ENCODE measurements at regions not wholly inside any gene's neighbourhood (a gene's known extent, or its start where the extent isn't known, plus 50 kb on each side); places are given as distances from the start of the nearest gene placed in this dataset.

DNA sequence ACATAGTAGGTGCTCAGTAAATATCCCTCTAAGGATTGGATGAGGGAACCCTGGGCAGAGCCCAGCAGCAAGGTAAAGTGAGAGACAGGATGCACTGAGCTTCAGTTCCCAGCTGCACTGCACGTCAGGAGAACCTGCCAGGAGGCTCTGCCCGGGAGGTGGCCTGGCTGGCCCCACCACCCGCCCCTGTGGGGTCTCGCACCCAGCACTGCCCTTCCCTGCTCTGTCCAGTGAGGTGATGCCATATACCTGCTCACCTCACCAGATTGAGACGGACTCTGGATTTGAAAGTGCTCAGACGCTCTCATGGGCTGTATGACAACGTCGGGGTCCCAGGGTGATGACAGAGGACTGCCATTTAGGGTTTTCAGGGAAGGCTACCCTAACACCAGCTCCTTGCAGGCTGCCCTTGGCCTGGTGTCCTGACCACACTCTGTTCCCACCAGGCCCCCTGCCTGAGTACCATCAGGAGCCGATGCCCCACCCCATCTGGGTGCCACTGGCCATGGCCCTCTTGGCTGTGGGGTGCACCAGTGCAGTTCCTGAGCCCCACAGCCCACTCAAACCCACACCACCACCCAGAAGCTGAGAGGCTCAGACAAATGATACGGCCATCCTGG lies 61.7 kb upstream of the FGF3 start:
- WGBS (ENCODE audit: insufficient coverage) = 78% methylated on average over 10 of the region's 10 CpGs
- POLR2A ChIA-PET = no interaction called here
- no peak for ATAC-seq (replicated peaks in 1 of 4)
- H3K4me3 ChIP-seq (ENCODE audit: control insufficient read depth in 1 of 2, extremely low read depth in 1 of 2, low read length in 1 of 2) = no peak overlapping the region
- Mint-ChIP-seq H3K4me1 (no peaks in the 10 kb centered on the region), H3K36me3 (no peaks in the 10 kb centered on the region), H3K27me3 (peaks cover 11 to 17% of the 10 kb centered on the region in 2 donors), H3K9me3 (no peaks in the 10 kb centered on the region), H3K4me3 (no peak overlapping the region), H3K27ac (no peak overlapping the region)
- H3K27ac ChIP-seq (ENCODE audit: low read length) = no peak overlapping the region
- no peaks in the 10 kb centered on the region for H3K36me3 ChIP-seq (ENCODE audit: control insufficient read depth in 2 of 2, extremely low read depth in 1 of 2, insufficient read depth in 1 of 2, low read length in 1 of 2)
- H3K9me3 ChIP-seq = no peaks in the 10 kb centered on the region
- H3K4me1 ChIP-seq (ENCODE audit: control insufficient read depth in 1 of 2, extremely low read depth in 1 of 2, insufficient read depth in 2 of 2, low read length in 2 of 2) = no peaks in the 10 kb centered on the region
- CTCF ChIA-PET = no interaction called here
- DNase-seq = no peak
- peaks cover 0 to 47% of the 10 kb centered on the region in 2 experiments for H3K27me3 ChIP-seq (replicated peaks in 1 of 2; ENCODE audit: control insufficient read depth in 2 of 2, extremely low read depth in 1 of 2, insufficient read depth in 2 of 2, low read length in 1 of 2)

DNA sequence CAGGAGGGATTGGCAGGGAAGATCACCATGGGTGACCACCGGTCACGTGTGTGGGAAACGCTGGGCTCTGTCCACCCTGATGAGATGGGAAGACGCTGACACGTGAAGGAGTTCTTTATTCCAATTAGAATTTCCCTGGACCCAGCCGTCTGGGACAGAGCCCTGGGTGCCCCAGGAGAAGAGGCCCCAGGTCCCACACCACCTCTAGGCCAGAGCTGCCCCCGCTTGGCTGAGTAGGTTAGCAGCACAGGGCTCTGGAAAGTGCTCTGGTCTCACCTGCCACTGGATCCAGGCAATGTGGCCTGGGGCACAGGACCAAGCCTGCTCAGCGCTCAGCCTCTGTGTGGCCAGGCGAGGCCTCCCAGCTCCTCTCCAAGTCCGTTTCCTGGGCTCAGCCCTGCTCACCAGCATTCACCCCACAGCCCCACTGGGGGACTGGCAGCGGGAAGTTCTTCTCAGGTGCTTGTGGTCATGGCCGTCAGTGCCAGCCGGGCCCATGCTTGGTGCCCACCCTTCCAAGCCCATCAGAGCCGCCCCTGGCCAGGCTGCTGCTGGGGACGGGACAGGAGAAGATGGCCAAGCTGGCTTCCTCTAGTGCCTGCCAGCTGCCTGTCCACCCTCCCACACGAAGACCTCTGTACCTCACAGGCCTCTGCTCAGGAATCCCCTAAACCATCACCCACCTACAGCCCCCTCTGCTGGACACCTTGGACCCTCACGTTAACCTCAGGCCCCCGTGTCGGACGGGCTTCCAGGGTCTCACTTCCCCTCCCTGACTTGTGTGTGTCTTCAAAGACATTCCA lies 62.5 kb upstream of the FGF3 start:
- POLR2A ChIA-PET = no interaction called here
- WGBS (ENCODE audit: insufficient coverage) = 74% methylated on average over 20 of the region's 20 CpGs
- Mint-ChIP-seq H3K9me3 (no peaks in the 10 kb centered on the region), H3K27ac (no peak overlapping the region), H3K36me3 (no peaks in the 10 kb centered on the region), H3K4me3 (no peak overlapping the region), H3K27me3 (peaks cover 7 to 16% of the 10 kb centered on the region in 2 donors), H3K4me1 (no peaks in the 10 kb centered on the region)
- no peak for DNase-seq
- Histone ChIP-seq H3K9me3 (no peaks in the 10 kb centered on the region), H3K36me3 (ENCODE audit: control insufficient read depth in 2 of 2, extremely low read depth in 1 of 2, insufficient read depth in 1 of 2, low read length in 1 of 2) (no peaks in the 10 kb centered on the region), H3K4me1 (ENCODE audit: control insufficient read depth in 1 of 2, extremely low read depth in 1 of 2, insufficient read depth in 2 of 2, low read length in 2 of 2) (no peaks in the 10 kb centered on the region), H3K27ac (ENCODE audit: low read length) (no peak overlapping the region), H3K27me3 (replicated peaks in 1 of 2; ENCODE audit: control insufficient read depth in 2 of 2, extremely low read depth in 1 of 2, insufficient read depth in 2 of 2, low read length in 1 of 2) (peaks cover 0 to 48% of the 10 kb centered on the region in 2 experiments), H3K4me3 (ENCODE audit: control insufficient read depth in 1 of 2, extremely low read depth in 1 of 2, low read length in 1 of 2) (no peak overlapping the region)
- ATAC-seq (replicated peaks in 1 of 4) = peak in 1 of 4 experiments; percentile 6
- CTCF ChIA-PET = no interaction called here

DNA sequence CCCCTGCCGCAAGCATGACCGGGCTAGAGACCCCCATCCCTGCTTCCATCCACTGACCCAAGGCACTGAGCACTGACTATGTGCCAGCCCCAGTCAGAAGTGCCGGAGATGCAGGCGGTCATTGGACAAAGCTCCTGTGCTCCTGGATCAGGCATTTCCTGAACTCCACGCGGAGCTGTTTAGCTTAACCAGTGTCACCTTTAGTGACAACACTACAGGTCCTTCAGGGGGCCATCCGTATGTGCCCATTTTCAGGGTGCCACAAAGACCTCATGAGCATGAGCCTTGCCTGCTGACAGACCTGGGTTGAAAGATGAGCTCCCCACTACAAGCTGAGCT lies 63.0 kb upstream of the FGF3 start:
- ChIA-PET CTCF (no interaction called here), POLR2A (no interaction called here)
- no peak overlapping the region for H3K27ac ChIP-seq (ENCODE audit: low read length)
- peaks cover 0 to 48% of the 10 kb centered on the region in 2 experiments for H3K27me3 ChIP-seq (replicated peaks in 1 of 2; ENCODE audit: control insufficient read depth in 2 of 2, extremely low read depth in 1 of 2, insufficient read depth in 2 of 2, low read length in 1 of 2)
- H3K4me3 ChIP-seq (ENCODE audit: control insufficient read depth in 1 of 2, extremely low read depth in 1 of 2, low read length in 1 of 2) = no peak overlapping the region
- H3K4me1 Mint-ChIP-seq = no peaks in the 10 kb centered on the region
- no peaks in the 10 kb centered on the region for H3K4me1 ChIP-seq (ENCODE audit: control insufficient read depth in 1 of 2, extremely low read depth in 1 of 2, insufficient read depth in 2 of 2, low read length in 2 of 2)
- 89% methylated on average over 7 of the region's 7 CpGs for WGBS (ENCODE audit: insufficient coverage)
- ATAC-seq (replicated peaks in 1 of 4) = no peak
- H3K27me3 Mint-ChIP-seq = peaks cover 7 to 16% of the 10 kb centered on the region in 2 donors
- no peaks in the 10 kb centered on the region for H3K36me3 ChIP-seq (ENCODE audit: control insufficient read depth in 2 of 2, extremely low read depth in 1 of 2, insufficient read depth in 1 of 2, low read length in 1 of 2)
- no peak for DNase-seq
- no peak overlapping the region for H3K4me3 Mint-ChIP-seq
- H3K36me3 Mint-ChIP-seq = no peaks in the 10 kb centered on the region
- no peaks in the 10 kb centered on the region for H3K9me3 ChIP-seq
- H3K9me3 Mint-ChIP-seq = no peaks in the 10 kb centered on the region
- H3K27ac Mint-ChIP-seq = no peak overlapping the region

DNA sequence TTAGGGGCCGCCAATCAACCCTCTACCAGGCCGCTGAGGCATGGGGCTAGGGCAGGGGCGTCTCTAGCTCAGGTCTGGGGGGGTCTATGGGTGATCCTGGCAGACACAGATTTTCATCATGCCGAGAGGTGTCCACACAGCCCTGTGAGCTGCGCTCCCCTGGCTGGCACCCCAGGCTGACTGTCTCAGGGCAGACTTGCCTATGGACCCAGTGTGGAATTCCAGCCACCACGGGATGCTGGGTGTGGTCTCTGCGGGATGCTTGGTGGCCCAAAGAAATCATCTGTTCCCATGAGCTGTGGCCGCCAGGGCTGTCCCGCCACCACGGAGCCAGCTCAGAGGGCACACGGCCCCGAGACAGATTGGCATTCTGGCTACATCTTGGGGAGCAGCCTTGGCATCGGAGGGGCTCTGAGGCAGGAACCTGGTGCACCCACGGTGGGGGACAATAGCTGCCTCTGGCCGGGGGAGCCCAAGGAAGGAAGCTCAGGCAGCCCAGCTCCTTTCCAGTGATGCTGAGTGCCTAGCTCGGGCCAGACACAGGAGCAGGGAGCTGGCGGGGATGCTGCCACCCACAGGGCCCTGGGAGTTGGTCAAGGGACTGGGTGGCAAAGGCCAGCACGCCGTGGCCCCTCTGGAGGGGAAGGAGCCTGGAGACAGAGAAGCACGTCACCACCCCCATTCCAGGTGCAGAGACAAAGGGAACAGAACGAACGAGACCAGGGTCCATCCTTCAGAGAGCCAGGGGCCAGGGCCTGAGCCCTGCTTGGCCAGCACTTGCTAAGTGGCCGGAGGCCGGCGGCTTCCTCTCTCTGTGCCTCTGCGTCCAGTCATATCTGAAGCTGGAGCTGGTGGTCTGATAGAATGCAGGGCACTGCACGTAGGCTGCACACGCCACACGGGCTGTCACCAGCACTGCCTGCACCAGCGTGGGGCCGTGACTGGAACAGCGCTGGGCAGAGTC lies 64.4 kb upstream of the FGF3 start:
- ChIA-PET CTCF (no interaction called here), POLR2A (no interaction called here)

DNA sequence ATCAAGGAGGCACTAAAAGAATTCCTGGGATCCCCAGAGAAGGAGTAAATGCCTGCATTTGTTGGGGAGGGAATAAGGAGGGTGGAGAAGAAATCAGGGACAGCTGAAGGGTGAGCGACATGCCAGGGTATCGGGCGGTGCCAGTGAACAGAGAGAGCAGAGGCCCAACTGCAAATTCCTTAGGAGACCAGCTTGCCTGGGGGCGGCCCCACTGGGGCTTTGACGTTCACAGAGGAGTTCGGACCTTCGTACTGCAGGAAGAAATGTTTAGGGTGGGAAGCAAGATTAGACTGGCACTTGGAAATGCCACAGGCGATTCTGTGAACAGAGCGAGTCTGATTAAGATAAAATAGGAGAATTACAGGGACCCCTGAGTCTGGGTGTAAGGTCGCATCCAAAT lies 65.1 kb upstream of the FGF3 start:
- DNase-seq (no peak), ATAC-seq (replicated peaks in 1 of 4) (no peak)
- peaks cover 4 to 15% of the 10 kb centered on the region in 2 donors for H3K27me3 Mint-ChIP-seq
- no peaks in the 10 kb centered on the region for H3K36me3 ChIP-seq (ENCODE audit: control insufficient read depth in 2 of 2, extremely low read depth in 1 of 2, insufficient read depth in 1 of 2, low read length in 1 of 2)
- H3K9me3 Mint-ChIP-seq = no peaks in the 10 kb centered on the region
- peaks cover 0 to 55% of the 10 kb centered on the region in 2 experiments for H3K27me3 ChIP-seq (replicated peaks in 1 of 2; ENCODE audit: control insufficient read depth in 2 of 2, extremely low read depth in 1 of 2, insufficient read depth in 2 of 2, low read length in 1 of 2)
- no peak overlapping the region for H3K4me3 Mint-ChIP-seq
- H3K4me1 Mint-ChIP-seq = peaks cover 0 to 7% (median 2%) of the 10 kb centered on the region in 3 donors
- peaks cover 0 to 4% of the 10 kb centered on the region in 2 experiments for H3K4me1 ChIP-seq (ENCODE audit: control insufficient read depth in 1 of 2, extremely low read depth in 1 of 2, insufficient read depth in 2 of 2, low read length in 2 of 2)
- H3K27ac Mint-ChIP-seq = no peak overlapping the region
- no peaks in the 10 kb centered on the region for H3K36me3 Mint-ChIP-seq
- H3K9me3 ChIP-seq = no peaks in the 10 kb centered on the region
- POLR2A ChIA-PET = no interaction called here
- H3K27ac ChIP-seq (ENCODE audit: low read length) = no peak overlapping the region
- 70% methylated on average over 10 of the region's 10 CpGs for WGBS (ENCODE audit: insufficient coverage)
- CTCF ChIA-PET = no interaction called here
- no peak overlapping the region for H3K4me3 ChIP-seq (ENCODE audit: control insufficient read depth in 1 of 2, extremely low read depth in 1 of 2, low read length in 1 of 2)

More for the DNA sequence above, 64.4 kb upstream of the FGF3 start:
- Histone ChIP-seq H3K4me1 (ENCODE audit: control insufficient read depth in 1 of 2, extremely low read depth in 1 of 2, insufficient read depth in 2 of 2, low read length in 2 of 2) (peaks cover 0 to 2% of the 10 kb centered on the region in 2 experiments), H3K36me3 (ENCODE audit: control insufficient read depth in 2 of 2, extremely low read depth in 1 of 2, insufficient read depth in 1 of 2, low read length in 1 of 2) (no peaks in the 10 kb centered on the region), H3K27me3 (replicated peaks in 1 of 2; ENCODE audit: control insufficient read depth in 2 of 2, extremely low read depth in 1 of 2, insufficient read depth in 2 of 2, low read length in 1 of 2) (peaks cover 0 to 50% of the 10 kb centered on the region in 2 experiments), H3K9me3 (no peaks in the 10 kb centered on the region), H3K4me3 (ENCODE audit: control insufficient read depth in 1 of 2, extremely low read depth in 1 of 2, low read length in 1 of 2) (no peak overlapping the region), H3K27ac (ENCODE audit: low read length) (no peak overlapping the region)
- H3K4me1 Mint-ChIP-seq = peaks cover 0 to 7% (median 2%) of the 10 kb centered on the region in 3 donors
- no peaks in the 10 kb centered on the region for H3K36me3 Mint-ChIP-seq
- peaks cover 7 to 16% of the 10 kb centered on the region in 2 donors for H3K27me3 Mint-ChIP-seq
- WGBS (ENCODE audit: insufficient coverage) = 73% methylated on average over 27 of the region's 32 CpGs
- no peak overlapping the region for H3K4me3 Mint-ChIP-seq
- DNase-seq (no peak), ATAC-seq (replicated peaks in 1 of 4) (no peak)
- no peak overlapping the region for H3K27ac Mint-ChIP-seq
- no peaks in the 10 kb centered on the region for H3K9me3 Mint-ChIP-seq

DNA sequence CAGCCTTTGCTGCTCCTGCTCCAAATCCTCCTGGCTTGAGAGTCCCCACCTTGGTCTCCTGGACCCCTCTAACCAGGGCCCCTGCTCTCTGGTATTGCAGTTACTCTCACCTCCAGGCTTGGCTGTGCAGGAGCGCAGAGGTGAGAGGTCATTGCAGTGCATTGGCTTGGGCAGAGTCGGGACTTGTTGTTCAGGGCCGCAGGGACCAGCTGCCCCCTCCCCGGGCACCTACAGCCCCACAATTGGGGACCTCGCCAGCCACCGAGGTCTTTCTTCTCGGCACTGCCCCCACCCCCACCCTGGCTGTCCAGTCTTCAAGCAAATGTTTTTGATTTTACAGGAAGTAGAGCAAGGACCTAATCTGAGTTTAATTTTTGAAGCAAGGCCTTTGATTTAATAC lies 65.5 kb upstream of the FGF3 start:
- Mint-ChIP-seq H3K27me3 (peaks cover 6 to 19% of the 10 kb centered on the region in 2 donors), H3K27ac (no peak overlapping the region), H3K4me1 (peaks cover 0 to 7% (median 2%) of the 10 kb centered on the region in 3 donors), H3K9me3 (no peaks in the 10 kb centered on the region), H3K36me3 (no peaks in the 10 kb centered on the region), H3K4me3 (no peak overlapping the region)
- H3K4me1 ChIP-seq (ENCODE audit: control insufficient read depth in 1 of 2, extremely low read depth in 1 of 2, insufficient read depth in 2 of 2, low read length in 2 of 2) = peaks cover 0 to 4% of the 10 kb centered on the region in 2 experiments
- no peak overlapping the region for H3K27ac ChIP-seq (ENCODE audit: low read length)
- 61% methylated on average over 3 of the region's 7 CpGs for WGBS (ENCODE audit: insufficient coverage)
- DNase-seq (no peak), ATAC-seq (replicated peaks in 1 of 4) (no peak)
- H3K9me3 ChIP-seq = no peaks in the 10 kb centered on the region
- no peaks in the 10 kb centered on the region for H3K36me3 ChIP-seq (ENCODE audit: control insufficient read depth in 2 of 2, extremely low read depth in 1 of 2, insufficient read depth in 1 of 2, low read length in 1 of 2)
- ChIA-PET CTCF (no interaction called here), POLR2A (no interaction called here)
- H3K4me3 ChIP-seq (ENCODE audit: control insufficient read depth in 1 of 2, extremely low read depth in 1 of 2, low read length in 1 of 2) = no peak overlapping the region
- H3K27me3 ChIP-seq (replicated peaks in 1 of 2; ENCODE audit: control insufficient read depth in 2 of 2, extremely low read depth in 1 of 2, insufficient read depth in 2 of 2, low read length in 1 of 2) = peaks cover 0 to 55% of the 10 kb centered on the region in 2 experiments
